Hepatocyte (in vitro differentiated cells): ENCODE measurements at regions not wholly inside any gene's neighbourhood (a gene's known extent, or its start where the extent isn't known, plus 50 kb on each side); places are given as distances from the start of the nearest gene placed in this dataset.

ENCODE experiments used
- CTCF ChIP-seq: fragments of 200-600 bp; sonication (generic); IDR thresholded peaks from 2 replicates; pipeline ENCODE4 v1.5.1; 2016; ENCODE audit warnings: antibody characterized with exemption, mild to moderate bottlenecking; ENCODE audit not compliant: poor library complexity
- EZH2 ChIP-seq: fragments of 200-600 bp; sonication (generic); IDR thresholded peaks from 2 replicates; pipeline ENCODE4 v1.6.1; 2016; ENCODE audit warnings: antibody characterized with exemption, mild to moderate bottlenecking, borderline replicate concordance

DNA sequence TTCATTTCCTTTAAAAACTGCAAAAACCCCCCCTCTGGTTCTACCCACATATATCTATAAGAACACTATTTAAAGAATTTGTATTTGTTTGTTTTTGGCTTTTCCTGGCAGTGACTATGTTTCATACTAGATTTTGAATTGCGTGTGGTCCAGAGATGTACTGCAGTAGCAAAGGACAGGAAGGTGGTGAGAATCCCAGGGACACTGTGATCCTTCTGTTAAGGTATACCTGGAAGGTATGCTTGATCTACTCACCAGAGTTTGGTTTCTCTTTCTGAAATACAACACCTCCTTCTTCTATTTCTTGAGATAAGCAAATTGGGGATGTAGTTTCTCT is 129.6 kb upstream of the RASGEF1B start:
- no peak for TF ChIP-seq CTCF
- no peak for TF ChIP-seq EZH2
